Esophagus muscularis mucosa (tissue), 4 donors: ENCODE measurements at regions not wholly inside any gene's neighbourhood (a gene's known extent, or its start where the extent isn't known, plus 50 kb on each side); places are given as distances from the start of the nearest gene placed in this dataset.

Experiments used
- DNase-seq: peaks from one replicate; pipeline ENCODE4 v3.0.0-alpha.2; 2017; ENCODE audit errors: extremely low spot score
- H3K27ac ChIP-seq, 4 donors: fragments of 200-600 bp; sonication (generic); replicated peaks in 1 of 4; 1 replicate in 3 of 4; 2 replicates in 1 of 4; pipeline ENCODE4 v1.5.1; 2016 to 2019; ENCODE audit warnings: mild to moderate bottlenecking in 1 of 4
- H3K27me3 ChIP-seq, 4 donors: fragments of 200-600 bp; sonication (generic); one replicate each; pipeline versions ENCODE4 v1.5.1 to v1.6.0; 2016 to 2019
- H3K36me3 ChIP-seq, 4 donors: fragments of 200-600 bp; sonication (generic); one replicate each; pipeline ENCODE4 v1.5.1; 2016 to 2019
- H3K4me1 ChIP-seq, 4 donors: fragments of 200-600 bp; sonication (generic); one replicate each; pipeline ENCODE4 v1.5.1; 2016 to 2019
- H3K4me3 ChIP-seq, 4 donors: fragments of 200-600 bp; sonication (generic); 1 replicate in 2 of 4; 2 replicates in 2 of 4; pipeline ENCODE4 v1.5.1; 2016 to 2019; ENCODE audit warnings: mild to moderate bottlenecking in 4 of 4, moderate library complexity in 1 of 4
- H3K9me3 ChIP-seq, 4 donors: fragments of 200-600 bp; sonication (generic); 1 replicate in 3 of 4; 2 replicates in 1 of 4; pipeline ENCODE4 v1.5.1; 2016 to 2019
- EP300 ChIP-seq: sonication (generic); formaldehyde crosslinking; IDR thresholded peaks from one replicate; pipeline ENCODE4 v1.6.1; 2017; ENCODE audit warnings: antibody characterized with exemption
- POLR2A ChIP-seq: fragments of 450-650 bp; IDR thresholded peaks from one replicate; pipeline ENCODE4 v1.6.1; 2017; ENCODE audit warnings: antibody characterized with exemption, moderate library complexity, mild to moderate bottlenecking, low read depth
- POLR2AphosphoS5 ChIP-seq, 2 donors: sonication (generic); formaldehyde crosslinking; IDR thresholded peaks; one replicate each; pipeline ENCODE4 v1.6.1; 2017; ENCODE audit warnings: antibody characterized with exemption in 2 of 2
- WGBS: methylation state at CpG from one replicate; pipeline ENCODE4 v1.1.5; 2018; 5-methylcytosine and 5-hydroxymethylcytosine counted together
- intact Hi-C: fragments of 100-400 bp; cut with DNase I; formaldehyde crosslinking; loops from one replicate; pipeline ENCODE4 v1.15.1; 2023
- TF ChIP-seq, protein P1 (sequence below), 3 experiments: fragments of 200-600 bp in 2 of 3; fragments of 450-650 bp in 1 of 3; sonication (generic) in 2 of 3; IDR thresholded peaks; one replicate each; pipeline ENCODE4 v1.5.1; 2017 to 2019; ENCODE audit warnings: antibody characterized with exemption in 3 of 3, mild to moderate bottlenecking in 2 of 3, moderate library complexity in 1 of 3

DNA sequence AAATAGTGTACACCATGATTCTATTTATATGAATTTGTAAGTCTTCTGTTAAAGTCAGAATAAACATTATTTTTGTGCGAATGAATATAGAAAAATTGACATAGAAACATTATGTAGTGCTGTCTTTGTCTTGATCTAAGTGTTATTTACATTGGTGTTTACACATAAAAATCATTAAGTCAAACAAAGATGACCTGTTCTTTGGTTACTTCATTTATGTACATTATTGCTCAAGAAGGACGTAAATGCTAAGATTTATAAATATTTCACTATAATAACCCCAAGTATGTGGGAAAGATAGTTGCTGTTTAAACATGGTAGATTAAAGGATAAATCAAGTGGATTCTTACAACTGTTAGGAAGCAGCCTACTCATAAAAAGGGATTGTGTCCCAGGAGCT is 536.8 kb upstream of the DSEL start:
- TF ChIP-seq POLR2A (no peak), POLR2AphosphoS5 (IDR thresholded peaks at IDR 0.05) (no peak), EP300 (no peak)
- TF ChIP-seq, protein P1, sequence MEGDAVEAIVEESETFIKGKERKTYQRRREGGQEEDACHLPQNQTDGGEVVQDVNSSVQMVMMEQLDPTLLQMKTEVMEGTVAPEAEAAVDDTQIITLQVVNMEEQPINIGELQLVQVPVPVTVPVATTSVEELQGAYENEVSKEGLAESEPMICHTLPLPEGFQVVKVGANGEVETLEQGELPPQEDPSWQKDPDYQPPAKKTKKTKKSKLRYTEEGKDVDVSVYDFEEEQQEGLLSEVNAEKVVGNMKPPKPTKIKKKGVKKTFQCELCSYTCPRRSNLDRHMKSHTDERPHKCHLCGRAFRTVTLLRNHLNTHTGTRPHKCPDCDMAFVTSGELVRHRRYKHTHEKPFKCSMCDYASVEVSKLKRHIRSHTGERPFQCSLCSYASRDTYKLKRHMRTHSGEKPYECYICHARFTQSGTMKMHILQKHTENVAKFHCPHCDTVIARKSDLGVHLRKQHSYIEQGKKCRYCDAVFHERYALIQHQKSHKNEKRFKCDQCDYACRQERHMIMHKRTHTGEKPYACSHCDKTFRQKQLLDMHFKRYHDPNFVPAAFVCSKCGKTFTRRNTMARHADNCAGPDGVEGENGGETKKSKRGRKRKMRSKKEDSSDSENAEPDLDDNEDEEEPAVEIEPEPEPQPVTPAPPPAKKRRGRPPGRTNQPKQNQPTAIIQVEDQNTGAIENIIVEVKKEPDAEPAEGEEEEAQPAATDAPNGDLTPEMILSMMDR (IDR thresholded peaks at IDR 0.05) = no peak
- 75% methylated on average over 2 of the region's 2 CpGs for WGBS
- no peaks in the 10 kb centered on the region for H3K9me3 ChIP-seq
- H3K27me3 ChIP-seq = no peaks in the 10 kb centered on the region
- intact Hi-C loops = no loop called here
- no peaks in the 10 kb centered on the region for H3K4me1 ChIP-seq
- H3K36me3 ChIP-seq = no peaks in the 10 kb centered on the region
- no peak overlapping the region for H3K4me3 ChIP-seq
- no peak overlapping the region for H3K27ac ChIP-seq
- no peak for DNase-seq

GRCh38 chr18:68041327-68041726 is 524.8 kb upstream of the DSEL start:
- H3K27ac ChIP-seq = no peak overlapping the region
- intact Hi-C loops = no loop called here
- no peaks in the 10 kb centered on the region for H3K36me3 ChIP-seq
- H3K4me3 ChIP-seq = no peak overlapping the region
- H3K9me3 ChIP-seq = no peaks in the 10 kb centered on the region
- WGBS = 80% methylated on average over 4 of the region's 4 CpGs
- no peaks in the 10 kb centered on the region for H3K27me3 ChIP-seq
- TF ChIP-seq POLR2A (no peak), EP300 (no peak), POLR2AphosphoS5 (IDR thresholded peaks at IDR 0.05) (no peak)
- TF ChIP-seq, protein P1 (IDR thresholded peaks at IDR 0.05) = no peak
- no peak for DNase-seq
- H3K4me1 ChIP-seq = no peaks in the 10 kb centered on the region

- TF ChIP-seq, protein P1 (IDR thresholded peaks at IDR 0.05) = no peak
- no peak for TF ChIP-seq EP300
- no peak for TF ChIP-seq POLR2A
- TF ChIP-seq POLR2AphosphoS5 (IDR thresholded peaks at IDR 0.05) = no peak
- no peak for DNase-seq
- no peaks in the 10 kb centered on the region for H3K9me3 ChIP-seq
- H3K36me3 ChIP-seq = no peaks in the 10 kb centered on the region
- H3K27ac ChIP-seq = no peak overlapping the region
- 53% methylated on average over 3 of the region's 3 CpGs for WGBS
- no peak overlapping the region for H3K4me3 ChIP-seq
- no peaks in the 10 kb centered on the region for H3K27me3 ChIP-seq
- intact Hi-C loops = no loop called here
- H3K4me1 ChIP-seq = no peaks in the 10 kb centered on the region
Observed at GRCh38 chr18:68040198-68040597, 523.7 kb upstream of the DSEL start.

- intact Hi-C loops = no loop called here
- no peaks in the 10 kb centered on the region for H3K27me3 ChIP-seq
- 68% methylated on average over 8 of the region's 8 CpGs for WGBS
Observed at GRCh38 chr18:68035774-68036522, 519.4 kb upstream of the DSEL start.

More at GRCh38 chr18:68035774-68036522, 519.4 kb upstream of the DSEL start:
- Histone ChIP-seq H3K4me3 (no peak overlapping the region), H3K4me1 (no peaks in the 10 kb centered on the region), H3K36me3 (no peaks in the 10 kb centered on the region), H3K9me3 (no peaks in the 10 kb centered on the region), H3K27ac (no peak overlapping the region)
- TF ChIP-seq POLR2AphosphoS5 (IDR thresholded peaks at IDR 0.05) = no peak
- TF ChIP-seq, protein P1 (IDR thresholded peaks at IDR 0.05) = no peak
- TF ChIP-seq EP300 = no peak
- no peak for TF ChIP-seq POLR2A
- no peak for DNase-seq
